ENCODE measurements at regions not wholly inside any gene's neighbourhood (a gene's known extent, or its start where the extent isn't known, plus 50 kb on each side); places are given as distances from the start of the nearest gene placed in this dataset.
A peak's percentile ranks its signal among the peaks of the same experiment; 100 is the strongest.

DNA sequence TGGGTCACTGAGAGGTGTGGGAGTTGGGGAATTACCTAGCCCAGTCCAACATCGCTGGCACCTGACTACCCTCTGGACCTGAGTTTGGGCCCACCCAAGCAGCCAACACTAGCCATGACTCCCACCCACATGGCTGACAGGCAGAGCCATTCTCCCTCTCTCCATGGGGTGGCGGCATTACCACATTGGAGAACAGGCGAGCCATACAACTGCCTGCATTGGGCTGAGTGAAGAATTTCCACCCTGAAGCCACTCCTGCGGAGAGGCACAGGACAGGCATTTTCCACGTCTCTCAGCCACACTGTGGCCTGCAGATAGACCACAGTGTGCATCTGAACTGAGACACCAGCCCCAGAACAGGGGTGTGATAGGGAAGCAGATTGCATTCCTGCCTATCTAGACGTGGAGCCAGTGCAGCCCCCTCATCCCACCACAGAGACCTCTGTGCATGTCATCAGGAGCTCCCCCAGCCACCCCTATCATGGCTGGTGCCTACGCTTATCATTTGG, 58.2 kb upstream of the ANTXRL start:
- DNase-seq (ENCODE audit: low read depth in 3 of 3) = peak; percentile 51 to 55 (median 52)

DNA sequence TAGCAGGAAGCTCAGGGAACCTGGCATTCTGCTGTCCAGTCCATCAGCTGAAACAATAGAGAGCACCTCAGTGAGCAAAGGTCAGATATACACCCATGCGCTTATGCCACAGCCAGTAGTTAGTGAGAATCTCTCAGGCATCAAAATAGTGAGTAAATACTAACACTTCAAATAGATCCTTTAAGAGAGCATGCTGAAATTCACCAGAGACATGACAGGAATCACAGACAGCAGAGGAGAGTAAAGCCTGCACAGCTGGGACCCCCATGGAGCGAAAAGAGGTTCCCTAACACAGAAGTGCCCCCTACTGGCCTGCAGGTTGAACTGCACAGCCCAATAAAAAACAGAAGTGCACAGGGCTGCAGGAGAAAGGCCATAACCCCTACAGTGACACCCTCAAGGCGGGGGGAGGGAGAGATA, 57.6 kb upstream of the ANTXRL start:
- DNase-seq (ENCODE audit: low read depth in 3 of 3) = no peak

DNA sequence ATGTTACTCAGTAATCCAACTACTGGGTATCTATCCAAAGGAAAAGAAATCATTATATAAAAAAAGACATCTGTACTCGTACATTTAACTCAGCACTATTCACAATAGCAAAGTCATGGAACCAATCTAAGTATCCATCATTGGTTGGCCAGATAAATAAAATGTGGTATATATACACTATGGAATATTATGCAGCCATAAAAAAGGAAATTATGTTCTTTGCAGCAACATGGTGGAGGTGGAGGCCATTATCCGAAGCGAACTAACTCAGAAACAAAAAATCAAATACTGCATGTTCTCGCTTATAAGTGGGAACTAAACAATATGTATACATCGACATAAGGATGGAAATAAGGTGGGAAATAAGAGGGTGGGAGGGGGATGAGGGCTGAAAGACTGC, 56.2 kb upstream of the ANTXRL start:
- no peak for DNase-seq (ENCODE audit: low read depth in 3 of 3)

DNA sequence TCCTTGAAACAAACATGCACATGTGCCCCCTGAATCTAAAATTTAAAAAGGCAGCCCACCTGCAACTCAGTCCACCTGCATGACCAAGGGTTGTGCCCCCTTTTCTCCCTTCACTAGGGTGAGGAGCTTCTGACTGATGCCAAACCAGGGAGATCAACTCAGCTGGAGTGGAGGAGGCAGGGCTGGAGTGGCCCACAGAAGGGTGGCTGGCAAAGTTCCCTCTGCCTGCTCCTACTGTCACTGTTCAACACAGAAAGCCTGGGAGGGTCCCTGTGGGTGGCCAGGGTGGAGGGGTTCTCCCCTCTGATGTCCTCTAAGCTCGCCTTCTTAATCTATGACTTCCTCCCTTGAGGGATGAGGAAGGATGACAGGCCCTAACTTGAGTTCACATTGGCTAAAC, 55.7 kb upstream of the ANTXRL start:
- no peak for DNase-seq (ENCODE audit: low read depth in 3 of 3)

DNA sequence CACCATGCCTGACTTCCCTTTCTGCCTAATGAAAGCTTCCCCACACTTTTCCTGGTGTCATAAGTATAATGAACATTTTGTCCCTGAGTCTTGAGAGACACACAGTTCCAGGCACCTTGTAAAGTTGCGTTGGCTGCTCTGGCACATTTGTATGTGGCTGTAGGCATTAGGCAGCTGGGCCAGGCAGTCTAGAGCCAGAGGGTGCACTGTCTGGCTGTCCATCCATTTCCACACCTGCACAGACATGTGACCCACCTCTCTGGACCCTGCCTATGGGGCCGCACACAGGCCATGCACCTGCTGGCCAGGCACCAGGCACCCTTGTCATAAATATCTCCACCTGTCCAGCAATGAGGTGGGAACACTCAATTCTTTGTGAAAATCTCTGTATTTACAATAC, 54.7 kb upstream of the ANTXRL start:
- DNase-seq (ENCODE audit: low read depth in 3 of 3) = no peak

DNA sequence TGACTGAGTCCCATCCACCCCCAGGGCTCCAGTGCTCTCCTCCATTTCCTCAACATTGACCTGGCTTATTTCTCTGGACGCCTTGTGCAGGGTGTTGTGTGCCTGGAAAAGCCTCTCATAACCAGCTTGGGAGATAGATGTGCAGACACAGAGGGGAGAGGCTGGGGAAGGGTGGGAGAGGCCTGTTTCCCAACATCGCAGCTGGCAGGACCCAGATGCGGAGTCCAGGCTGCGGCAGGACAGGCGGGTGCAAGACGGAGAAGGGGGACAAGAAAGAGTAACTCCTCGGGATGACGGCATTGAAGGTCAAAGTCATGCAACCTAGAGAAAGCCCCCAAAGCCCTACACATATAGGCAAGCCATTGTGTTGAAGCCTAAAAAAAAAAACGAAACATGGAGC, 54.1 kb upstream of the ANTXRL start:
- no peak for DNase-seq (ENCODE audit: low read depth in 3 of 3)

DNA sequence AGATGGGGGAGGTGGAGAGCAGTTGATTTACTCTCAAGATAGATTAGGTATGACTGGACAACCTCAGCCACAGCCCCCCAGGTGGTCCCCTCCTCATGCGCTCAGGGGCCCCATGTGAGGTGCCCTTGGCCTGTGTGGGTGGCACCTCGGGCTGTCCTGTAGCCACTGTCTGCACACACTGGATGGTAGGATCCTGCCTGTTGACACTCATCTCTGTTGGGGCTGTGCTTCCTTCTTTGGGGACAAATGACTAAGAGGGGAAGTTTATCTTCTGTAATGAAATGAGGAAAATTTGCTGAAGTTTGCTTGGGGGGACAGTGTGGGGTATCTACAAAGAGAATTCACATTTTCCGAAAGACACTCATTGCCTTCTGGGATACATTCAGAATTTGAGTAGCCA, 53.6 kb upstream of the ANTXRL start:
- no peak for DNase-seq (ENCODE audit: low read depth in 3 of 3)

DNA sequence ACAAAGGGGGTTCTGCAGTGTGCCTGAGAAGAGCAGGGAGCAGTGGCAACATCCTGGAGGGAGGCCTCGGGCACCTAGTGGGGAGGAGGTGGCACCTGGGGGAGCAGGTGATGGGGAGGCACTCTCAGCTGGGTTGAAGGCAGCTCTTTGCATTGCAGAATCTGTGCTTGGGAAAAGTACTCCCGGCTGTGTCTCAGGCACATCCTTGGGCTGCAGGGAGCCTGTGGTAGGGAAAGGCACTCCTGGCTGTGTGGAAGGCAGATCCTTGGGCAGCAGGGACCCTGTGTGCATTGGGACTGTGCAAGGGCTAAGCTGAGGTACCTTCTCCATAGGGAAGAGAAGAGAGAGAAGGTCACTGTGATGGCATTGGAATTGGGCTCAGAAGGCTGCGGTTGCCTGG, 52.8 kb upstream of the ANTXRL start:
- DNase-seq (ENCODE audit: low read depth in 3 of 3) = no peak

DNA sequence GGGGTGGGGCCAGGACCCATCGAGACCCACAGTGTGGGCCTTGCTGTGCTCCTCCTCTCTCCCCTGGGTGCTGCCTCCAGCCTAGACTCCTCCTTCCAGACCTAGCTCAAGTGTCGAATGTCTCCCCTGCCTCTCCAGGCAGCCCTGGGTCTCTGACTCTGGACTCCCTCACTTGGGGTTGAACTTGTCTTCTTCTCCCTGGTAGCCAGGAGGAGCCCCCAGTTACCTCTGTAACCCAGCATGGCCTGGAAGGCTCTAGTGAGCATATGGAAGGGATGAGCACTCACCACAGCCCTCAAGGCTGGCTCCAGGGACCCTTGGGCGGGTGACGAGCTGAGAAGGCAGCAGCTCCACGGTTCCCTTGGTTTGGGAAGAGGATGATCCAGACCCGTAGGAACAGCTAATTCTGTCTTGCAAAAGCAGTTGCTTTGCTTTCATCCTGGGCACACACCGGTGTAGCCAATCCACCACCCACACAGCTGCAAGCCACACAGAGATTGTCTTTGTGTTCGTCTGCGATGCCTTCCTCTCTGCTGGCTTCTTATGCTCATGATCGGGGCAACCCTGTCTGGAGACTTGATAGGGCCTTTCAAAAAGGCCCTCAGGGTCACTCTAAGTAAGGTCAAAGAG, 52.3 kb upstream of the ANTXRL start:
- DNase-seq (ENCODE audit: low read depth in 3 of 3) = no peak

DNA sequence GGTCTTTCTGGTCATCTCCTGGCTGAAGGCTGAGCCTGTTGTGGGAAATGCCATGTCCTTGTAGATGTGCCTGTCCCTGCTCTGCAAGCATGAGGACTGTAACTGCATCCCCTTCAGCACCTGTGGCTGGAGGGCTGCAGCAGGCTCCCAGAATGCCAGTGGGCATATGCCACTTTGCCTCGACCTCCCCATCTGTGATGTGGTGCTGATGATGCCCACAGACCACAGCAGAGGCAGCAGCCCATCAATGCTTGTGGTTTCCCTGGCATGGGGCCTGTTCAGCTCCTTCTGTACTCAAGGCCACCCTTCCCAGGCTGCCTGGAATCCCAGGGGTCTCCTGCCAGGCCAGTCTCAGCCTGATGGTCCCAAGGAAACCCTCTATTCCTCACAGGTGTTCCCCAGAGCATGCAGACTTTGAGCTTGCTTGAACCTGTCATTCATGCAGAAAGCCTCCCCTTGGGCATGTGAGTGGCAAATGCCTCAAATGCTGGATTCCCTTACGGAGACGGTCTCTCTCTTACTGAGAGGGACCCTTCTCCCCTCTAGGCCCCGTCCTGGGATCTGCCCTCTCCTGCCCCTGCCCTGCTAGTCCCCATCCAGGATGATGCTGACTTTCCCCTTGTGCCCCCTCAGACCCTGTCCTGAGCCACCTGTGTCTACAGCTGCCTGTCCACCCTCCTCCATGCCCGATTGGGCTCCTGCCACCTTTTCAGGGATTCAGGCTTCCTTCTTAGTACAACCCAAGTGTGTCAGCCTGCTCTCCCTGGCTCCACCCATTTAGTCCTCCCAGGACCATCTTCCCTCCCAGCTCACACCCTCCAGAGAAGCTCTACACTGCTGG, 50.9 kb upstream of the ANTXRL start:
- DNase-seq (ENCODE audit: low read depth in 3 of 3) = no peak

DNA sequence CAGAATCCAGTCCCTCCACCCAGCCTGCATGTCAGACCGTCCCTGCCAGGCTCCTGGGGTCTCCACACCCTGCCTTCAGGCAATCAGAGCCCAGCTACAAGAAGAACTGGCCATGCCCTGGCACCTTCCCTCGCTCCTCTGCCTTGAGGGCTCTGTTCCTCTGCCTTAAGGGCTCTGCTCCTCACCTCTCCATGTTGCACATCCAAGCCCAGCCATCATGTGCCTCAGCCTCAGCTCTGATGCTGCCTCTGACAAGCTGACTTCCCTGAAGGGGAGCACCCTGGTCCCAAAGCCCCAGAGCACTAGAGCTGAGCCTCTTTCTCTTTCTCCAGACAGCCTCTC, 50.3 kb upstream of the ANTXRL start:
- DNase-seq (ENCODE audit: low read depth in 3 of 3) = no peak

DNA sequence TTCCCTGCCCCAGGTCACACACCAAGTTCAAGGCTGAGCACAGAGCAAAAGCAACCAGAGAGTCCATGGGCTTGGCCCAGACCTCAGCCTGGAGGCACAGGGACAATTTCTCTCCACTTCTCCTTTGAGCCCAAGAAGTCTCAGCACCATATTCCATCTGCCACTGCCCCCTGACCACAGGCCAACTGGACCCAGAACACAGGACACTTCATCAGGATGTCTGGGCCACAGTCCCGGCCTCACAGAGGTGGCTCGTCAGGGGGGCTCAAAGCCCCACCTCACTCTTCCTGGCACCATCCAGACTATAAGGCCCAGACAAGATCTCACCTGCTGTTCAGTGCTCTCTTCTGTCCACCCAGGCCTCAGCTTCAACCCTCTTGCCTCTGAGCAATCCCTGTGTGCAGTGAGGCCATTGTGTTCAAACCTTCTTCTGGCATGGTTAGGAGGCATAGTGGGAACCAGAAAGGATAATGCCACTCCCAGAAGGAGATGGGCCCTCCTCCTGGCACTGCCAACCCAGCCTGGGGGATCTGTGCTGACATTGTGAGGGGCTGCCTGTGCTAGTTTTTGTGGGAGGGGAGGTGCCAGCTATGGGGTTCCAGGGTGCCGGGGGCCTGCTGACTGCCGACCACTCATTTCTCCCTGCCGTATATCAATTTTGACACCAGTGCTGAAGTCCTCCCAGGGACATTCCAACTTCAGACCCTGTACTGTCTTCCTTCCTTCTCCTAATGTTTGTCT, 49.7 kb upstream of the ANTXRL start:
- DNase-seq (ENCODE audit: low read depth in 3 of 3) = no peak

Measured in stimulated activated CD4-positive, alpha-beta T cell treated with anti-CD3 and anti-CD28 coated beads, TNF-alpha, amount 100 ng/mL, for 48 hours (primary cell).